ENCODE measurements at regions not wholly inside any gene's neighbourhood (a gene's known extent, or its start where the extent isn't known, plus 50 kb on each side); places are given as distances from the start of the nearest gene placed in this dataset.

DNA sequence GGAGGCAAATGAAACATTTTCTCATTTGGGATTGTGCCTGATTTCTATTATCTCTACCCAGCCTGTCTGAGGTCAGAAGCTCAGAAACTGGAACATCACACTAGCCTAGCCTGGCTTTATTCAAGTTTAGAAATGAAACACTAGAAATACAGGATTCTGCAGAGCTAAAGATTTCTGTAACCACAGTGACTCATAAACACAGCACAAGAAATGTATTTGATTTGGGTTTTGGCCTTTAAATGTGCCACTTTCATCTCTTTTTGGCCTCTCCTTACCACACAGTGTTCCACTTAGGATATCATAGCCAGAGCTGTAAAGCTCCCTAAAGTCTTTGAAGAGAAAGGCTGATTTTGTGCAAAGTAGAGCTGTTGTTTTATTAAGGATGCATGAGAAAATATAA is 307.5 kb downstream of the EMP1 start:
- TF ChIP-seq, protein P1, sequence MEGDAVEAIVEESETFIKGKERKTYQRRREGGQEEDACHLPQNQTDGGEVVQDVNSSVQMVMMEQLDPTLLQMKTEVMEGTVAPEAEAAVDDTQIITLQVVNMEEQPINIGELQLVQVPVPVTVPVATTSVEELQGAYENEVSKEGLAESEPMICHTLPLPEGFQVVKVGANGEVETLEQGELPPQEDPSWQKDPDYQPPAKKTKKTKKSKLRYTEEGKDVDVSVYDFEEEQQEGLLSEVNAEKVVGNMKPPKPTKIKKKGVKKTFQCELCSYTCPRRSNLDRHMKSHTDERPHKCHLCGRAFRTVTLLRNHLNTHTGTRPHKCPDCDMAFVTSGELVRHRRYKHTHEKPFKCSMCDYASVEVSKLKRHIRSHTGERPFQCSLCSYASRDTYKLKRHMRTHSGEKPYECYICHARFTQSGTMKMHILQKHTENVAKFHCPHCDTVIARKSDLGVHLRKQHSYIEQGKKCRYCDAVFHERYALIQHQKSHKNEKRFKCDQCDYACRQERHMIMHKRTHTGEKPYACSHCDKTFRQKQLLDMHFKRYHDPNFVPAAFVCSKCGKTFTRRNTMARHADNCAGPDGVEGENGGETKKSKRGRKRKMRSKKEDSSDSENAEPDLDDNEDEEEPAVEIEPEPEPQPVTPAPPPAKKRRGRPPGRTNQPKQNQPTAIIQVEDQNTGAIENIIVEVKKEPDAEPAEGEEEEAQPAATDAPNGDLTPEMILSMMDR (IDR thresholded peaks at IDR 0.05): no peak
- no peak for TF ChIP-seq POLR2A (IDR thresholded peaks at IDR 0.05)
